OCI-LY3 (cell line): ENCODE measurements at regions not wholly inside any gene's neighbourhood (a gene's known extent, or its start where the extent isn't known, plus 50 kb on each side); places are given as distances from the start of the nearest gene placed in this dataset.

Source experiments
- CTCF ChIP-seq: fragments of 200-600, 300-600 bp; sonication (generic); IDR thresholded peaks from 2 replicates; pipeline ENCODE4 v1.5.1; 2014; ENCODE audit warnings: antibody characterized with exemption, low read length, low read depth
- EZH2phosphoT487 ChIP-seq: fragments of 200-600 bp; shearing (Covaris generic); IDR thresholded peaks from 2 replicates; pipeline ENCODE4 v1.6.1; 2018; ENCODE audit warnings: antibody characterized with exemption, mixed run types, low read depth

- TF ChIP-seq CTCF (no peak), EZH2phosphoT487 (no peak)
Observed at GRCh38 chr9:91158946-91159345, 202.8 kb downstream of the AUH start.
